ENCODE measurements at regions not wholly inside any gene's neighbourhood (a gene's known extent, or its start where the extent isn't known, plus 50 kb on each side); places are given as distances from the start of the nearest gene placed in this dataset.

DNA sequence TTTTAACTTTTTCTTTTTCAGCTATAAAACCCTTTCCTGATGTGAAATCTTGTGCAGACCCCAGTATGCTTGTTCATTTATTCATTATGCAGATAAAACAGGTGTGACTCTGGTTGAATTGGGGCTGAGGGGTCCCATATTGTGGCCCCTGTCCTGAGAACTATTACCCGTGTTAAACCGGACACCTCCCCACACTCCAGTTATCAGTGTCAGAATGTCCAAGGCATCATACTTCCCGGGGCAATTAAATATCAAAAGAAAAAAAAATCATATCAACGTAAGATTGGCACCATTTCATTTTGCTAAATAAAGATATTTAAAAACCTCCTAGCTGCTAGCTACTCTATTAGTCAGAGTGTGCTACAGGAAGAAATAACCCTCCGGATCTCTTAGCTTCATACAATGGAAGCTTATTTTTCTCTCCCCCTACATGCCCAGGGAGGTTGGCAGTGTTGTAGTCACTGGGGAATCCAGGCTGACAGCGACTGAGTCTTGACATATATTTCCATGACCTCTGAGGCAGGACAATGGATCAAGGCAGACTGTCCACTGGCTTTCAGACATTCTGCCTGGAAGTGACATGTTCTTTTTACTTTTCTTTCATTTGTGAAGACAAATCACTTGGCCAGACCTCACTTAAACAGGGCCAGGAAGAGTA lies 170.0 kb downstream of the SEC61B start (continued):
- TF ChIP-seq, protein P1, sequence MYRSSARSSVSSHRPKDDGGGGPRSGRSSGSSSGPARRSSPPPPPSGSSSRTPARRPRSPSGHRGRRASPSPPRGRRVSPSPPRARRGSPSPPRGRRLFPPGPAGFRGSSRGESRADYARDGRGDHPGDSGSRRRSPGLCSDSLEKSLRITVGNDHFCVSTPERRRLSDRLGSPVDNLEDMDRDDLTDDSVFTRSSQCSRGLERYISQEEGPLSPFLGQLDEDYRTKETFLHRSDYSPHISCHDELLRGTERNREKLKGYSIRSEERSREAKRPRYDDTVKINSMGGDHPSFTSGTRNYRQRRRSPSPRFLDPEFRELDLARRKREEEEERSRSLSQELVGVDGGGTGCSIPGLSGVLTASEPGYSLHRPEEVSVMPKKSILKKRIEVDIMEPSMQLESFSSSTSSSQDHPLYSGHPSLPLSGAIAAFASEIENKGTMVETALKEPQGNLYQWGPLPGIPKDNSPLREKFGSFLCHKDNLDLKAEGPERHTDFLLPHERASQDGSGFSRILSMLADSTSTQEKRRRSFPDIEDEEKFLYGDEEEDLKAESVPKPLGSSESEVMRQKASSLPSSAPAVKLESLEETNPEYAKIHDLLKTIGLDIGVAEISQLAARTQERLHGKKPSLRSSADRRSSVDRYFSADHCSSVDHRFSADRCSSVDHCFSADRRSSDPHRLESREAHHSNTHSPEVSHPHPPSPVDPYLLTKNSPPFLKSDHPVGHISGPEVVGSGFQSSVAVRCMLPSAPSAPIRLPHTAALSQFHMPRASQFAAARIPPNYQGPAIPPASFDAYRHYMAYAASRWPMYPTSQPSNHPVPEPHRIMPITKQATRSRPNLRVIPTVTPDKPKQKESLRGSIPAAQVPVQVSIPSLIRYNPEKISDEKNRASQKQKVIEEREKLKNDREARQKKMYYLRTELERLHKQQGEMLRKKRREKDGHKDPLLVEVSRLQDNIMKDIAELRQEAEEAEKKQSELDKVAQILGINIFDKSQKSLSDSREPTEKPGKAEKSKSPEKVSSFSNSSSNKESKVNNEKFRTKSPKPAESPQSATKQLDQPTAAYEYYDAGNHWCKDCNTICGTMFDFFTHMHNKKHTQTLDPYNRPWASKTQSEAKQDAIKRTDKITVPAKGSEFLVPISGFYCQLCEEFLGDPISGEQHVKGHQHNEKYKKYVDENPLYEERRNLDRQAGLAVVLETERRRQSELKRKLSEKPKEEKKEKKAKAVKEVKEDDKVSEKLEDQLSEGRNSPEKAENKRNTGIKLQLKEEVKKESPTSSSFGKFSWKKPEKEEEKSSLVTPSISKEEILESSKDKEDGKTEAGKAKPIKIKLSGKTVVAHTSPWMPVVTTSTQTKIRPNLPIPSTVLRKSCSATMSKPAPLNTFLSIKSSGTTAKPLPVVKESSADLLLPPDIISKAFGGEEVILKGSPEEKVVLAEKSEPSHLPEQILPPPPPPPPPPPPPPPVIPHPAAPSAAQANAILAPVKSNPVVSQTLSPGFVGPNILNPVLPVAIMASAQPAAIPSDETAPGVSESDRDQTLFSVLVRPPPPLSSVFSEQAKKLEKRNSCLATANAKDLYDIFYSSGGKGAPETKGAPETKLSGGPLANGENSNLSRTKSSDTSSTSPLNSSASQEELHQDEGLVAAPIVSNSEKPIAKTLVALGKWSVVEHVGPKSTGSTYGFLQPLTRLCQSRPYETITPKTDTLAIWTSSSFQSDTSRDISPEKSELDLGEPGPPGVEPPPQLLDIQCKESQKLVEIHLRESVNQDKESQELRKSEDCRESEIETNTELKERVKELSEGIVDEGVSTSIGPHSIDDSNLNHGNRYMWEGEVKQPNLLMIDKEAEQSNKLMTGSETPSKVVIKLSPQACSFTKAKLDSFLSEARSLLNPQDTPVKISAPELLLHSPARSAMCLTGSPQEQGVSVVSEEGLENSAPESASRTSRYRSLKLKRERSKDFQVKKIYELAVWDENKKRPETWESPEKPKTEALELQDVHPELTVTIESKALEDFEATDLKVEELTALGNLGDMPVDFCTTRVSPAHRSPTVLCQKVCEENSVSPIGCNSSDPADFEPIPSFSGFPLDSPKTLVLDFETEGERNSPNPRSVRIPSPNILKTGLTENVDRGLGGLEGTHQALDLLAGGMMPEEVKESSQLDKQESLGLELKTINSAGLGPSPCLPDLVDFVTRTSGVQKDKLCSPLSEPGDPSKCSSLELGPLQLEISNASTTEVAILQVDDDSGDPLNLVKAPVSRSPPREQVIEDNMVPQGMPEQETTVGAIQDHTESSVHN (IDR thresholded peaks at IDR 0.05; ENCODE audit: borderline replicate concordance in 1 of 2, low read depth in 1 of 2) = no peak
- TF ChIP-seq TRIM28 (IDR thresholded peaks at IDR 0.05) (no peak), PCBP1 (IDR thresholded peaks at IDR 0.05; ENCODE audit: low read depth, low read length, poor library complexity, severe bottlenecking) (no peak), MEIS2 (IDR thresholded peaks at IDR 0.05; ENCODE audit: partially characterized antibody) (no peak), ZNF766 (CRISPR knock-in tag; conservative IDR thresholded peaks at IDR 0.05) (no peak), ESRRA (IDR thresholded peaks at IDR 0.05; ENCODE audit: borderline replicate concordance, low read depth) (no peak), SP1 (CRISPR knock-in tag; IDR thresholded peaks at IDR 0.05) (no peak)
- TF ChIP-seq, protein P2, sequence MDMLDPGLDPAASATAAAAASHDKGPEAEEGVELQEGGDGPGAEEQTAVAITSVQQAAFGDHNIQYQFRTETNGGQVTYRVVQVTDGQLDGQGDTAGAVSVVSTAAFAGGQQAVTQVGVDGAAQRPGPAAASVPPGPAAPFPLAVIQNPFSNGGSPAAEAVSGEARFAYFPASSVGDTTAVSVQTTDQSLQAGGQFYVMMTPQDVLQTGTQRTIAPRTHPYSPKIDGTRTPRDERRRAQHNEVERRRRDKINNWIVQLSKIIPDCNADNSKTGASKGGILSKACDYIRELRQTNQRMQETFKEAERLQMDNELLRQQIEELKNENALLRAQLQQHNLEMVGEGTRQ (CRISPR knock-in tag; IDR thresholded peaks at IDR 0.05) = no peak
